PC-9 (cell line): ENCODE measurements at regions not wholly inside any gene's neighbourhood (a gene's known extent, or its start where the extent isn't known, plus 50 kb on each side); places are given as distances from the start of the nearest gene placed in this dataset.

Source experiments
- BruUV-seq: library from RNA; stranded (reverse); fragments of 400-500 nt; replicated peaks from 2 replicates; lab custom pipeline; 2021; lab: Mats Ljungman, UMichigan
- CTCF ChIA-PET: fragments of 300-600 bp; sonication (Branson Sonifier 250); formaldehyde crosslinking; loops from one replicate; lab custom pipeline; 2022; ENCODE audit warnings: antibody characterized with exemption; lab: Charles Lee
- POLR2A ChIA-PET: fragments of 300-600 bp; sonication (Branson Sonifier 250); formaldehyde crosslinking; loops from one replicate; lab custom pipeline; 2022; ENCODE audit warnings: antibody characterized with exemption; ENCODE audit not compliant: unreplicated experiment; lab: Charles Lee
- DNase-seq, 2 experiments: peaks; one replicate each; pipeline versions ENCODE4 v3.0.0 to v3.0.0-alpha.2; 2015 to 2022; ENCODE audit warnings: mixed read lengths in 1 of 2
- H2AFZ ChIP-seq: fragments of 200-600 bp; sonication (generic); 2 replicates; pipeline ENCODE4 v1.8.1; 2017; ENCODE audit warnings: antibody characterized with exemption
- H3F3A ChIP-seq: fragments of 200-600 bp; sonication (generic); 2 replicates; pipeline ENCODE4 v1.8.1; 2017; ENCODE audit warnings: antibody characterized with exemption, mild to moderate bottlenecking, low read depth; ENCODE audit not compliant: insufficient read depth
- H3K27ac ChIP-seq: fragments of 200-600 bp; sonication (generic); 2 replicates; pipeline ENCODE4 v1.6.1; 2016; ENCODE audit warnings: mixed run types
- H3K27me3 ChIP-seq: fragments of 200-600 bp; sonication (generic); 2 replicates; pipeline ENCODE4 v1.6.1; 2016; ENCODE audit warnings: low read depth, mixed run types; ENCODE audit not compliant: insufficient read depth
- H3K36me3 ChIP-seq: fragments of 200-600 bp; sonication (generic); 2 replicates; pipeline ENCODE4 v1.6.1; 2016; ENCODE audit warnings: low read depth, mixed run types
- H3K4me1 ChIP-seq: fragments of 200-600 bp; sonication (generic); replicated peaks from 2 replicates; pipeline ENCODE4 v1.6.1; 2016; ENCODE audit warnings: mixed run types; ENCODE audit not compliant: insufficient read depth
- H3K4me2 ChIP-seq: fragments of 200-600 bp; sonication (generic); 2 replicates; pipeline ENCODE4 v1.6.1; 2017; ENCODE audit warnings: mixed run types
- H3K4me3 ChIP-seq: fragments of 200-600 bp; sonication (generic); 2 replicates; pipeline ENCODE4 v1.6.1; 2016; ENCODE audit warnings: mixed run types
- H3K79me2 ChIP-seq: fragments of 200-600 bp; sonication (generic); 2 replicates; pipeline ENCODE4 v1.6.1; 2017; ENCODE audit warnings: low read depth, mixed run types
- H3K9me2 ChIP-seq: fragments of 200-600 bp; sonication (generic); 2 replicates; pipeline ENCODE4 v1.8.1; 2017; ENCODE audit warnings: mild to moderate bottlenecking; ENCODE audit not compliant: insufficient read depth
- H3K9me3 ChIP-seq: fragments of 200-600 bp; sonication (generic); 2 replicates; pipeline ENCODE4 v1.8.1; 2016; ENCODE audit warnings: low read depth; ENCODE audit not compliant: insufficient read depth
- H4K20me1 ChIP-seq: fragments of 200-600 bp; sonication (generic); 2 replicates; pipeline ENCODE4 v1.8.1; 2017; ENCODE audit not compliant: insufficient read depth
- CTCF ChIP-seq: fragments of 200-600 bp; sonication (generic); conservative IDR thresholded peaks from 2 replicates; pipeline ENCODE4 v1.6.1; 2017; ENCODE audit warnings: mixed run types, antibody characterized with exemption, mild to moderate bottlenecking, moderate library complexity
- EZH2 ChIP-seq: fragments of 200-600 bp; sonication (generic); IDR thresholded peaks from 2 replicates; pipeline ENCODE4 v1.8.0; 2017; ENCODE audit warnings: antibody characterized with exemption, low read depth
- intact Hi-C: fragments of 100-400 bp; cut with micrococcal nuclease; formaldehyde crosslinking; loops from one replicate; pipeline ENCODE4 v1.10.0; 2022; ENCODE audit not compliant: unreplicated experiment

DNA sequence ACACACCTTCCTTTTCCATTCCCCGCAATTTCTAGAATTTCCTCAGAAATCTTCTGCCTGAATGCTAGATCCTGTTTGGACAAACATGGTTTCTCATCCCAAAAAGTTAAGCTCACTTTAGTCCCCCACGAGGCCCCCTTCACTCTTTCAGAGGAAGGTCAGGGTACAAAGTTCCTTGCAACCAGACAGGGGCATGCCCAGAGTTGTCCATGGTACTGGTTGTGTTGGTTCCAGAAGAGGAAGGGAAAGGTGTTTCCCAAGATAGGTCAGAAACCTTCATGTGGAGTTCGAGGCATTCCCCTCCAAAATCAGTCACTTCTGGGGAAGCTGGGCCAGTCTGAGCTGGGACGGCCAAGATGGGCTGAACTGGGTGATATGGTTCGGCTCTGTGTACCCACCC, 167.6 kb upstream of the MAFB start:
- Histone ChIP-seq H3K9me2 (no peaks in the 10 kb centered on the region), H2AFZ (no peak overlapping the region), H3K4me2 (no peak overlapping the region), H3K79me2 (no peaks in the 10 kb centered on the region), H3K4me1 (no peaks in the 10 kb centered on the region), H4K20me1 (no peaks in the 10 kb centered on the region), H3K27ac (no peak overlapping the region), H3K9me3 (no peaks in the 10 kb centered on the region), H3K4me3 (no peak overlapping the region), H3K27me3 (peaks cover 97% of the 10 kb centered on the region), H3F3A (no peaks in the 10 kb centered on the region), H3K36me3 (no peaks in the 10 kb centered on the region)
- intact Hi-C loops = no loop called here
- TF ChIP-seq EZH2 = no peak
- TF ChIP-seq CTCF = no peak
- POLR2A ChIA-PET = no interaction called here
- CTCF ChIA-PET = no interaction called here
- BruUV-seq = no TSS peak
- no peak for DNase-seq

GRCh38 chr20:40860487-40860902, 168.1 kb upstream of the TOP1 start:
- Histone ChIP-seq H3K4me3 (no peak overlapping the region), H3K4me2 (no peak overlapping the region), H3K9me2 (no peaks in the 10 kb centered on the region), H3K27ac (no peak overlapping the region), H3K36me3 (no peaks in the 10 kb centered on the region), H3K79me2 (no peaks in the 10 kb centered on the region), H2AFZ (no peak overlapping the region), H3K27me3 (peaks cover 94% of the 10 kb centered on the region), H3F3A (no peaks in the 10 kb centered on the region), H4K20me1 (no peaks in the 10 kb centered on the region), H3K9me3 (no peaks in the 10 kb centered on the region), H3K4me1 (no peaks in the 10 kb centered on the region)
- CTCF ChIA-PET = no interaction called here
- BruUV-seq = no TSS peak
- DNase-seq = no peak
- TF ChIP-seq EZH2 = no peak
- TF ChIP-seq CTCF = no peak
- intact Hi-C loops = no loop called here
- POLR2A ChIA-PET = no interaction called here

DNA sequence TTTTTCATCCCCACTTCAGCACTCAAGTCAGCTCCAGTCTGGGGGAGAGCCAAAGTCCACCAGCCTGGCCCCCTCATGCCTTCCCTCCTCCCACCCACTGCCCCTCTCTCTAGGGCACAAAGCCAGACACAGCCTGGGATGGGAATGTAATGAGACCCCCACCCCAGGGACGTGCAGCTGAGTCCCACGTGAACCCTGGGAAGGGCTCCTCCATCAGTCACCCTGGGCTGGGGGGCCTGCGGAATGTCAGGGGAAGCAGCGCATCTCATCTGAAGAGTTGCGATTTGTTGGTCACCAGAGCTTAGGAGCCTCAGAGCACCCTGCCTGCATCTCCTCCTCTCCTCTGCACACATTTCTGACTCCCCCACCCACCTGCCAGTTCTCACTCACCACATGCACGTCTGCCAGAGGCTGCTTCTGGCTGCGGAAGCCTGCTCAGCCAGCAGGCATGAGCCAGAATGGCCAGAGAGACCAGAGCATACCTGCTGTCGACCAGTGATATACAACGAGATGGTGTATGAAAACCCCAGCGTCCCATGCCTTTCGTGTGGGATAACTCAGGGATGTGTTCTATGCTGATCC, 167.1 kb upstream of the TOP1 start:
- Histone ChIP-seq H3F3A (no peaks in the 10 kb centered on the region), H3K27ac (no peak overlapping the region), H2AFZ (no peak overlapping the region), H3K4me3 (no peak overlapping the region), H3K4me1 (no peaks in the 10 kb centered on the region), H3K27me3 (peaks cover 84% of the 10 kb centered on the region), H3K9me3 (no peaks in the 10 kb centered on the region), H3K4me2 (no peak overlapping the region), H3K79me2 (no peaks in the 10 kb centered on the region), H3K9me2 (no peaks in the 10 kb centered on the region), H4K20me1 (no peaks in the 10 kb centered on the region), H3K36me3 (no peaks in the 10 kb centered on the region)
- TF ChIP-seq CTCF = no peak
- TF ChIP-seq EZH2 = no peak
- no TSS peak for BruUV-seq
- POLR2A ChIA-PET = no interaction called here
- CTCF ChIA-PET = no interaction called here
- intact Hi-C loops = no loop called here
- no peak for DNase-seq
